C4-2B (cell line): ENCODE measurements at regions not wholly inside any gene's neighbourhood (a gene's known extent, or its start where the extent isn't known, plus 50 kb on each side); places are given as distances from the start of the nearest gene placed in this dataset.

ENCODE experiments used
- ZFX ChIP-seq: fragments of 450-650 bp; IDR thresholded peaks from 2 replicates; pipeline ENCODE4 v1.6.1; 2017
- TF ChIP-seq, protein P1 (sequence below): fragments of 450-650 bp; conservative IDR thresholded peaks from 2 replicates; pipeline ENCODE4 v1.5.1; 2017; ENCODE audit warnings: mild to moderate bottlenecking

DNA sequence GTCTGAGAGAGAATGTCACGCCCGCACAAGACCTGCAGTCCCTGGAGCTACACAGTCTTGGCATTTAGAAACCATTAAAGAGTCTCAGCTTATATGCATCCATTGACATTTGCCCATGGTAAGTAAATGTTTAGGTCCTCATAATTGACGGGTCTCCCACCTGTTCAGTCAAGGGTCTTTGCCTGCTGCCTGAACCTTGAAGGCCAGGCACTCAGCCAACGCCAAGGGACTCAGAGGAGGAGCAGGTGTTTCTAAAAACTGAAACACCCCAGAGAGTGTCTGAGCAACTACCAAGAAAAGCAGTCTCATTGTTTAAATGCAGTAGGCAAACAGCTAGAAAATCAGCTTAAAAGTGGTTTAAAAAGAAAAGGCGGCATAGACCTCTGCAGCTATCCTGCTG is 264.7 kb upstream of the AKR1E2 start:
- TF ChIP-seq, protein P1, sequence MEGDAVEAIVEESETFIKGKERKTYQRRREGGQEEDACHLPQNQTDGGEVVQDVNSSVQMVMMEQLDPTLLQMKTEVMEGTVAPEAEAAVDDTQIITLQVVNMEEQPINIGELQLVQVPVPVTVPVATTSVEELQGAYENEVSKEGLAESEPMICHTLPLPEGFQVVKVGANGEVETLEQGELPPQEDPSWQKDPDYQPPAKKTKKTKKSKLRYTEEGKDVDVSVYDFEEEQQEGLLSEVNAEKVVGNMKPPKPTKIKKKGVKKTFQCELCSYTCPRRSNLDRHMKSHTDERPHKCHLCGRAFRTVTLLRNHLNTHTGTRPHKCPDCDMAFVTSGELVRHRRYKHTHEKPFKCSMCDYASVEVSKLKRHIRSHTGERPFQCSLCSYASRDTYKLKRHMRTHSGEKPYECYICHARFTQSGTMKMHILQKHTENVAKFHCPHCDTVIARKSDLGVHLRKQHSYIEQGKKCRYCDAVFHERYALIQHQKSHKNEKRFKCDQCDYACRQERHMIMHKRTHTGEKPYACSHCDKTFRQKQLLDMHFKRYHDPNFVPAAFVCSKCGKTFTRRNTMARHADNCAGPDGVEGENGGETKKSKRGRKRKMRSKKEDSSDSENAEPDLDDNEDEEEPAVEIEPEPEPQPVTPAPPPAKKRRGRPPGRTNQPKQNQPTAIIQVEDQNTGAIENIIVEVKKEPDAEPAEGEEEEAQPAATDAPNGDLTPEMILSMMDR, result no peak
- no peak for TF ChIP-seq ZFX
